Astrocyte (in vitro differentiated cells and primary cell): ENCODE measurements at regions not wholly inside any gene's neighbourhood (a gene's known extent, or its start where the extent isn't known, plus 50 kb on each side); places are given as distances from the start of the nearest gene placed in this dataset.
"Not testable (repeated sequence)": the region's sequence is repeated elsewhere in the genome, so short reads cannot be mapped to it uniquely, and the experiment has no call there.

ENCODE experiments used
- DNase-seq: peaks from one replicate; pipeline ENCODE4 v3.0.0-alpha.2; 2010; ENCODE audit warnings: low read depth
- FAIRE-seq: peaks from 2 replicates; lab custom pipeline; 2011; peaks lifted over from hg19 to GRCh38; lab: Jason Lieb, UNC
- H2AFZ ChIP-seq: 2 replicates; pipeline ENCODE4 v1.6.0; 2012; ENCODE audit warnings: low read depth, low read length, inconsistent platforms
- H3K27ac ChIP-seq: 2 replicates; pipeline ENCODE4 v1.5.1; 2011; ENCODE audit warnings: low read depth, low read length, inconsistent platforms
- H3K27me3 ChIP-seq: 2 replicates; pipeline ENCODE4 v1.6.0; 2011; ENCODE audit warnings: low read length, inconsistent platforms; ENCODE audit not compliant: insufficient read depth
- H3K36me3 ChIP-seq: 2 replicates; pipeline ENCODE4 v1.5.1; 2011; ENCODE audit warnings: low read length, inconsistent platforms; ENCODE audit not compliant: insufficient read depth
- H3K4me1 ChIP-seq: 2 replicates; pipeline ENCODE4 v1.5.1; 2011; ENCODE audit warnings: low read length, inconsistent platforms; ENCODE audit not compliant: insufficient read depth
- H3K4me2 ChIP-seq: 2 replicates; pipeline ENCODE4 v1.6.0; 2012; ENCODE audit warnings: low read length, inconsistent platforms
- H3K4me3 ChIP-seq: 2 replicates; pipeline ENCODE4 v1.5.1; 2011; ENCODE audit warnings: low read depth, mild to moderate bottlenecking, low read length, inconsistent platforms; ENCODE audit not compliant: insufficient read depth
- H3K79me2 ChIP-seq: 2 replicates; pipeline ENCODE4 v1.6.0; 2012; ENCODE audit warnings: mild to moderate bottlenecking, low read length, inconsistent platforms; ENCODE audit not compliant: insufficient read depth
- H3K9ac ChIP-seq: 2 replicates; pipeline ENCODE4 v1.6.0; 2012; ENCODE audit warnings: mild to moderate bottlenecking, low read length, inconsistent platforms
- H3K9me3 ChIP-seq: 2 replicates; pipeline ENCODE4 v1.5.1; 2012; ENCODE audit warnings: low read depth, mild to moderate bottlenecking, low read length, inconsistent platforms; ENCODE audit not compliant: insufficient read depth
- H4K20me1 ChIP-seq: 2 replicates; pipeline ENCODE4 v1.6.0; 2012; ENCODE audit warnings: low read length, inconsistent platforms; ENCODE audit not compliant: insufficient read depth
- H3K27ac Mint-ChIP-seq: one replicate; pipeline ENCODE4 v1.8.0; 2021; ENCODE audit warnings: mild to moderate bottlenecking, mixed read lengths; ENCODE audit not compliant: unreplicated experiment
- H3K27me3 Mint-ChIP-seq: one replicate; pipeline ENCODE4 v1.8.0; 2021; ENCODE audit warnings: low read depth, mixed read lengths; ENCODE audit not compliant: unreplicated experiment
- H3K36me3 Mint-ChIP-seq: one replicate; pipeline ENCODE4 v1.8.0; 2021; ENCODE audit warnings: low read depth, mixed read lengths; ENCODE audit not compliant: unreplicated experiment
- H3K4me1 Mint-ChIP-seq: one replicate; pipeline ENCODE4 v1.8.0; 2021; ENCODE audit warnings: low read depth, mixed read lengths; ENCODE audit not compliant: unreplicated experiment
- H3K4me3 Mint-ChIP-seq: one replicate; pipeline ENCODE4 v1.8.0; 2021; ENCODE audit warnings: mild to moderate bottlenecking, moderate library complexity, mixed read lengths; ENCODE audit not compliant: unreplicated experiment
- H3K9me3 Mint-ChIP-seq: one replicate; pipeline ENCODE4 v1.8.0; 2021; ENCODE audit warnings: mild to moderate bottlenecking, mixed read lengths; ENCODE audit not compliant: unreplicated experiment
- CTCF ChIP-seq: IDR thresholded peaks from 2 replicates; pipeline ENCODE4 v1.5.1; 2011; ENCODE audit warnings: low read depth, mild to moderate bottlenecking, inconsistent platforms, low read length, moderate library complexity; ENCODE audit not compliant: insufficient read depth
- EZH2 ChIP-seq: IDR thresholded peaks from 2 replicates; pipeline ENCODE4 v1.6.1; 2012; ENCODE audit warnings: mild to moderate bottlenecking, low read length, inconsistent platforms; ENCODE audit not compliant: insufficient read depth

DNA sequence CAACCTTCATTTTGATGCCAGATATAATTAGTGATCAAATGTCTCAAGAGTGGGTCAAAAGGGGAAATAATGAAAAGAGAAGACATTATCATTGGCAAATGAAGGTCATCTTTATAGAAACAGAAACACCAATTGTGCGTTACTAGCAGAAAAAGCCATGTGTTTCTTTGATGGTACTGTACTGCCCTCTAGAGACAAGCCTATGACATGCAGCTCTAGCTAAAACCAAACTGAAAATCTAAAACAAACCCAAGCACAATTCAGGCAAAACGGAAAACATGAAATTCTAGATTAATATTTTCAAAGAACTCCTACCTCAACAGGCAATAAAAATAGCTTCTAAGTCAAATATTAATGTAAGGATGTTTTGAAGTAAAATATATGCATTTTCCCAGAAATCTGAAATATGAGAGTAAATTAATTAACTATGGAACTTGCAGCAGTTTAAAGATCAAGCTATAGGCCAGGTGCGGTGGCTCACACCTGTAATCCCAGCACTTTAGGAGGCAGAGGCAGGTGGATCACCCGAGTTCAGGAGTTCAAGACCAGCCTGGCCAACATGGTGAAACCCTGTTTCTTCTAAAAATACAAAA is 115.4 kb downstream of the KLHL28 start:
- no peaks in the 10 kb centered on the region for H4K20me1 ChIP-seq
- no peaks in the 10 kb centered on the region for H3K36me3 ChIP-seq
- H3K36me3 Mint-ChIP-seq: no peaks in the 10 kb centered on the region
- DNase-seq: no peak
- no peak overlapping the region for H2AFZ ChIP-seq
- H3K27me3 ChIP-seq: no peaks in the 10 kb centered on the region
- H3K4me2 ChIP-seq: no peak overlapping the region
- no peak overlapping the region for H3K4me3 ChIP-seq
- H3K9me3 Mint-ChIP-seq: no peaks in the 10 kb centered on the region
- H3K27me3 Mint-ChIP-seq: no peaks in the 10 kb centered on the region
- H3K4me1 Mint-ChIP-seq: peaks cover 4% of the 10 kb centered on the region
- H3K27ac ChIP-seq: no peak overlapping the region
- no peaks in the 10 kb centered on the region for H3K9me3 ChIP-seq
- no peaks in the 10 kb centered on the region for H3K4me1 ChIP-seq
- no peak overlapping the region for H3K27ac Mint-ChIP-seq
- TF ChIP-seq CTCF (peak; percentile 97), EZH2 (no peak)
- H3K79me2 ChIP-seq: no peaks in the 10 kb centered on the region
- FAIRE-seq: peak; percentile 73
- no peak overlapping the region for H3K9ac ChIP-seq
- H3K4me3 Mint-ChIP-seq: no peak overlapping the region

DNA sequence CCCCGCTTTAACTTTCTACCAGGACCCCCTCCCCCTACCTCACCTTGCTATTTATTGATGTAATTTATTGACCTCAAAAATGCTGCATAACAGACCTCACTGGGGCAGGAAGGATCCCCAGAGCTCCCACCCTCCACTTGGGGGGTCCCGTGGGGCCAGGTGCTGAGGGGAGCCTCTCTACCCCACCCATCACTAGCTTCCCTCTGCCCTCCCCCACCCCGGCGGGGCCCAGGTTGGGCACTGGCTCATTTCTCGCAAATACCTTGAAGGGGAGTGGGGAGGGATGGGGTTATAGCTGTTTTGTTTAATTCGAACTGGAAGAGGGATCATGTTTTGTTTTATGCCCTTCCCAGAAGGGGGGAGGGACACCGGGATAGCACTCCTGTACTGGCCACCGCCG is 125.8 kb downstream of the KLHL28 start:
- H3K36me3 Mint-ChIP-seq, H3K27ac Mint-ChIP-seq, H3K4me2 ChIP-seq, H3K9me3 Mint-ChIP-seq, H3K4me3 Mint-ChIP-seq, H3K27me3 Mint-ChIP-seq, H3K4me1 ChIP-seq, H3K9me3 ChIP-seq, H3K4me3 ChIP-seq, H4K20me1 ChIP-seq, H3K79me2 ChIP-seq, FAIRE-seq, DNase-seq, H3K36me3 ChIP-seq, H2AFZ ChIP-seq, H3K27ac ChIP-seq, H3K27me3 ChIP-seq, H3K9ac ChIP-seq: not testable (repeated sequence)
- H3K4me1 Mint-ChIP-seq: peaks cover 12% of the 10 kb centered on the region

DNA sequence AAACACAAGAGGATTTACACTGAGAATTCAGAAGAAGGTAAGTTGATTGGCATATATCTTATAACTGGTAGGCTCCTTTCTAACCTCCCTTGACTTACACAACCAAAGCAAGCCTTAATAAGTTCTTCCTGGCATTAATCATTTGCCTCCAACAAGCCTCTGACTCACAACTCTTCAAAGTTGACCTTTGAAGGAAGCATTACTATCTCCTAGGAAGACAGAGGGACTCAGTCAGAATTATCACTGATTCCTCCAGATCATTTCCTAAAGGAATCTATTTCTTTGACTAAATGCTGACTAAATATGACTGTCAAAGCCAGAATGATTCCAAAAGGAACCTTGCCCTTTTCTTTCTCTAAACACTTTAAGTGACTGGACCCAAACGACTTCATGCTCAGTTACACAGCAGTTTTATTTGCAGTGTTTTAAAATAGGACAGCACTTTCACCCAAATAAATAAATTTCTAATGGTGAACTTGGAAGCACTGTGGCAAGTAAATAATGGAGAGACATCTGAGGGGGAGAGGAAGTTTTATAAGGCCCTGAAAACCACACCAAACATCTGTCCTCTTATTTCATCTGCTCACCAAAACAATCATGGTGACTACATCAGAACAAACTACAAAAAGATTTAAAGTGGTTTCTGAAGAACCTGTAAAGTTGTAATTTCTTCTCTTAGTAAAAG is 128.2 kb downstream of the KLHL28 start:
- Histone ChIP-seq H3K9ac (no peak overlapping the region), H4K20me1 (no peaks in the 10 kb centered on the region), H3K36me3 (no peaks in the 10 kb centered on the region), H3K79me2 (no peaks in the 10 kb centered on the region), H3K4me2 (no peak overlapping the region), H2AFZ (no peak overlapping the region), H3K27ac (no peak overlapping the region), H3K4me1 (no peaks in the 10 kb centered on the region), H3K27me3 (no peaks in the 10 kb centered on the region), H3K9me3 (no peaks in the 10 kb centered on the region), H3K4me3 (no peak overlapping the region)
- Mint-ChIP-seq H3K27me3 (no peaks in the 10 kb centered on the region), H3K9me3 (no peaks in the 10 kb centered on the region), H3K4me1 (peaks cover 15% of the 10 kb centered on the region), H3K4me3 (no peak overlapping the region), H3K27ac (no peak overlapping the region), H3K36me3 (no peaks in the 10 kb centered on the region)
- no peak for FAIRE-seq
- no peak for DNase-seq
- TF ChIP-seq EZH2 (no peak), CTCF (no peak)
